ENCODE measurements at regions not wholly inside any gene's neighbourhood (a gene's known extent, or its start where the extent isn't known, plus 50 kb on each side); places are given as distances from the start of the nearest gene placed in this dataset.
"Not testable (repeated sequence)": the region's sequence is repeated elsewhere in the genome, so short reads cannot be mapped to it uniquely, and the experiment has no call there.

GRCh38 chr2:53210538-53210937 is 557.1 kb upstream of the CHAC2 start:
- DNase-seq (no peak), ATAC-seq (no peak)
- H3K4me1 Mint-ChIP-seq: no peaks in the 10 kb centered on the region
- H3K9me3 Mint-ChIP-seq: peaks cover 5 to 18% (median 7%) of the 10 kb centered on the region in 9 donors
- H3K27ac Mint-ChIP-seq: no peak overlapping the region
- H3K4me3 Mint-ChIP-seq: no peak overlapping the region
- POLR2A ChIA-PET: no interaction called here
- H3K27me3 Mint-ChIP-seq: no peaks in the 10 kb centered on the region
- peaks cover 0 to 12% (median 0%) of the 10 kb centered on the region in 3 donors for H3K36me3 Mint-ChIP-seq

GRCh38 chr2:53209679-53210458 is 557.7 kb upstream of the CHAC2 start:
- DNase-seq: no peak
- Mint-ChIP-seq H3K27me3 (no peaks in the 10 kb centered on the region), H3K4me3 (no peak overlapping the region), H3K4me1 (no peaks in the 10 kb centered on the region), H3K27ac (no peak overlapping the region), H3K9me3 (peaks cover 5 to 13% (median 7%) of the 10 kb centered on the region in 9 donors), H3K36me3 (peaks cover 0 to 8% (median 0%) of the 10 kb centered on the region in 3 donors)
- POLR2A ChIA-PET: no interaction called here
- ATAC-seq: no peak

- Mint-ChIP-seq H3K4me1 (no peaks in the 10 kb centered on the region), H3K27ac (no peak overlapping the region), H3K36me3 (no peaks in the 10 kb centered on the region), H3K9me3 (peaks cover 0 to 5% (median 0%) of the 10 kb centered on the region in 9 donors), H3K4me3 (no peak overlapping the region), H3K27me3 (no peaks in the 10 kb centered on the region)
- POLR2A ChIA-PET: no interaction called here
- DNase-seq (no peak), ATAC-seq (no peak)
These were observed 558.8 kb upstream of the CHAC2 start for GRCh38 chr2:53208815-53209214.

GRCh38 chr2:53206226-53206625 is 561.4 kb upstream of the CHAC2 start:
- H3K4me3 Mint-ChIP-seq, H3K36me3 Mint-ChIP-seq, DNase-seq, H3K4me1 Mint-ChIP-seq, H3K27me3 Mint-ChIP-seq, H3K9me3 Mint-ChIP-seq, POLR2A ChIA-PET, H3K27ac Mint-ChIP-seq, ATAC-seq: not testable (repeated sequence)

GRCh38 chr2:53202063-53202462 is 565.5 kb upstream of the CHAC2 start:
- H3K27ac Mint-ChIP-seq: no peak overlapping the region
- H3K36me3 Mint-ChIP-seq: no peaks in the 10 kb centered on the region
- H3K27me3 Mint-ChIP-seq: no peaks in the 10 kb centered on the region
- no peak for DNase-seq
- POLR2A ChIA-PET: no interaction called here
- H3K4me1 Mint-ChIP-seq: no peaks in the 10 kb centered on the region
- no peak for ATAC-seq
- no peak overlapping the region for H3K4me3 Mint-ChIP-seq
- peaks cover 0 to 3% (median 0%) of the 10 kb centered on the region in 9 donors for H3K9me3 Mint-ChIP-seq

GRCh38 chr2:53200072-53200471 is 567.5 kb upstream of the CHAC2 start:
- ATAC-seq (no peak), DNase-seq (no peak)
- Mint-ChIP-seq H3K9me3 (peaks cover 0 to 5% (median 0%) of the 10 kb centered on the region in 9 donors), H3K27me3 (no peaks in the 10 kb centered on the region), H3K4me3 (no peak overlapping the region), H3K36me3 (no peaks in the 10 kb centered on the region), H3K27ac (no peak overlapping the region), H3K4me1 (no peaks in the 10 kb centered on the region)
- POLR2A ChIA-PET: no interaction called here

- Mint-ChIP-seq H3K27ac (no peak overlapping the region), H3K4me3 (no peak overlapping the region), H3K27me3 (no peaks in the 10 kb centered on the region), H3K9me3 (peaks cover 0 to 7% (median 0%) of the 10 kb centered on the region in 9 donors), H3K36me3 (no peaks in the 10 kb centered on the region), H3K4me1 (no peaks in the 10 kb centered on the region)
- DNase-seq (no peak), ATAC-seq (no peak)
- POLR2A ChIA-PET: no interaction called here
These were observed 578.6 kb upstream of the CHAC2 start for GRCh38 chr2:53188851-53189510.

GRCh38 chr2:53183581-53183980 is 584.0 kb upstream of the CHAC2 start:
- Mint-ChIP-seq H3K36me3 (no peaks in the 10 kb centered on the region), H3K4me1 (no peaks in the 10 kb centered on the region), H3K27ac (no peak overlapping the region), H3K4me3 (no peak overlapping the region), H3K27me3 (no peaks in the 10 kb centered on the region), H3K9me3 (peaks cover 0 to 4% (median 2%) of the 10 kb centered on the region in 9 donors)
- POLR2A ChIA-PET: no interaction called here
- DNase-seq: no peak
- ATAC-seq: no peak

GRCh38 chr2:53182601-53183000 is 585.0 kb upstream of the CHAC2 start:
- no peak overlapping the region for H3K4me3 Mint-ChIP-seq
- no peaks in the 10 kb centered on the region for H3K27me3 Mint-ChIP-seq
- POLR2A ChIA-PET: no interaction called here
- DNase-seq: no peak
- H3K36me3 Mint-ChIP-seq: no peaks in the 10 kb centered on the region
- no peaks in the 10 kb centered on the region for H3K4me1 Mint-ChIP-seq
- peaks cover 0 to 5% (median 2%) of the 10 kb centered on the region in 9 donors for H3K9me3 Mint-ChIP-seq
- no peak for ATAC-seq
- H3K27ac Mint-ChIP-seq: no peak overlapping the region

- no peak for ATAC-seq
- DNase-seq: no peak
- Mint-ChIP-seq H3K4me1 (no peaks in the 10 kb centered on the region), H3K9me3 (peaks cover 0 to 7% (median 2%) of the 10 kb centered on the region in 9 donors), H3K36me3 (no peaks in the 10 kb centered on the region), H3K27me3 (no peaks in the 10 kb centered on the region), H3K27ac (no peak overlapping the region), H3K4me3 (no peak overlapping the region)
- POLR2A ChIA-PET: no interaction called here
These were observed 585.8 kb upstream of the CHAC2 start for GRCh38 chr2:53181759-53182158.

- H3K4me3 Mint-ChIP-seq: no peak overlapping the region
- peaks cover 0 to 5% (median 2%) of the 10 kb centered on the region in 9 donors for H3K9me3 Mint-ChIP-seq
- DNase-seq (no peak), ATAC-seq (no peak)
- H3K27me3 Mint-ChIP-seq: no peaks in the 10 kb centered on the region
- no peaks in the 10 kb centered on the region for H3K4me1 Mint-ChIP-seq
- POLR2A ChIA-PET: no interaction called here
- H3K27ac Mint-ChIP-seq: no peak overlapping the region
- H3K36me3 Mint-ChIP-seq: no peaks in the 10 kb centered on the region
These were observed 590.3 kb upstream of the CHAC2 start for GRCh38 chr2:53177327-53177726.

GRCh38 chr2:53174539-53174938 is 593.1 kb upstream of the CHAC2 start:
- H3K27ac Mint-ChIP-seq: no peak overlapping the region
- no peaks in the 10 kb centered on the region for H3K4me1 Mint-ChIP-seq
- DNase-seq (no peak), ATAC-seq (no peak)
- H3K27me3 Mint-ChIP-seq: no peaks in the 10 kb centered on the region
- H3K4me3 Mint-ChIP-seq: no peak overlapping the region
- POLR2A ChIA-PET: no interaction called here
- no peaks in the 10 kb centered on the region for H3K36me3 Mint-ChIP-seq
- H3K9me3 Mint-ChIP-seq: peaks cover 0 to 4% (median 0%) of the 10 kb centered on the region in 9 donors

- Mint-ChIP-seq H3K36me3 (no peaks in the 10 kb centered on the region), H3K4me3 (no peak overlapping the region), H3K27me3 (no peaks in the 10 kb centered on the region), H3K9me3 (peaks cover 0 to 4% (median 0%) of the 10 kb centered on the region in 9 donors), H3K4me1 (no peaks in the 10 kb centered on the region), H3K27ac (no peak overlapping the region)
- no peak for ATAC-seq
- POLR2A ChIA-PET: no interaction called here
- no peak for DNase-seq
These were observed 593.7 kb upstream of the CHAC2 start for GRCh38 chr2:53173698-53174455.

All from naive thymus-derived CD8-positive, alpha-beta T cell (primary cell).